Posterior vena cava (tissue), 2 donors: ENCODE measurements at regions not wholly inside any gene's neighbourhood (a gene's known extent, or its start where the extent isn't known, plus 50 kb on each side); places are given as distances from the start of the nearest gene placed in this dataset.
"Not testable (repeated sequence)": the region's sequence is repeated elsewhere in the genome, so short reads cannot be mapped to it uniquely, and the experiment has no call there.

ENCODE experiments used
- DNase-seq: peaks from one replicate; pipeline ENCODE4 v3.0.0-alpha.2; 2020; ENCODE audit warnings: low spot score
- intact Hi-C, 2 donors: fragments of 100-400 bp; cut with DNase I; formaldehyde crosslinking; loops; one replicate each; pipeline versions ENCODE4 v1.14.1 to v1.14.2; 2022 to 2023
- donor health status: DM: yes; HTN: yes; CAD: no.
- donor health status: DM: yes; HTN: yes; CAD: no.

DNA sequence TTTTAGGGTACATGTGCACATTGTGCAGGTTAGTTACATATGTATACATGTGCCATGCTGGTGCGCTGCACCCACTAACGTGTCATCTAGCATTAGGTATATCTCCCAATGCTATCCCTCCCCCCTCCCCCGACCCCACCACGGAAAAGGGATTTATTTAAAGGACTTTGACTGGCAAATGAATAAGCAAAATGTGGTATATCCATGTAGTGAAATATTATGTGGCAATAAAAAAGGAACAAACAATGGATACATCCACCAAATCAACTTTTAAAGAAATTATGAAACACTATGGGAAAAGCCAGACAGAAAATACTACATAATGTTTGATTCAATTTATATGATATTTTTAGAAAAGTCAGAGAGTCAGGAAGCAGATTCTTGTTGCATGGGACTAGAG is 156.5 kb downstream of the TTC8 start:
- intact Hi-C loops, DNase-seq: not testable (repeated sequence)

DNA sequence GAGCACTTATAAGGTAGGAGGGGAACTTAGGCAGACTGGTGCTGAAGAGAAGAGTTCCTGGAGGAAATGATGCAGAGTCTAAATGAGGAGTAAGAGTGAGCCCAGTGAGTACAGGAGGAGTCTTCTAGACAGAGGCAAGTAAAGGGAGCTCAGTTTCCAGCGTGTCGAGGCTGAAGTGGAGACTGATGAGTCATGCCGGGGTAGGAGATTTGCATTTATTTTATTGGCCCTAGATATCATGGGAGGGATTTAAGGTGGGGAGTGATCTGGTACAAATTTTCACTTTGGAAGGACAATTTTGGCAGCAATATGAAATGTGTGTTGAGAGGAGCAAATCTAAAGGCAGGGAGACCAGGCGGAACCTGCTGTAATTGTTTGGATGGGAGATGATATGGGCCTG is 157.5 kb downstream of the TTC8 start:
- no peak for DNase-seq
- intact Hi-C loops, result no loop called here

- intact Hi-C loops, result no loop called here
- no peak for DNase-seq
These were observed 159.3 kb downstream of the TTC8 start for GRCh38 chr14:88983755-88984154.

- intact Hi-C loops, result no loop called here
These were observed 161.2 kb downstream of the TTC8 start for GRCh38 chr14:88985654-88986053.

DNA sequence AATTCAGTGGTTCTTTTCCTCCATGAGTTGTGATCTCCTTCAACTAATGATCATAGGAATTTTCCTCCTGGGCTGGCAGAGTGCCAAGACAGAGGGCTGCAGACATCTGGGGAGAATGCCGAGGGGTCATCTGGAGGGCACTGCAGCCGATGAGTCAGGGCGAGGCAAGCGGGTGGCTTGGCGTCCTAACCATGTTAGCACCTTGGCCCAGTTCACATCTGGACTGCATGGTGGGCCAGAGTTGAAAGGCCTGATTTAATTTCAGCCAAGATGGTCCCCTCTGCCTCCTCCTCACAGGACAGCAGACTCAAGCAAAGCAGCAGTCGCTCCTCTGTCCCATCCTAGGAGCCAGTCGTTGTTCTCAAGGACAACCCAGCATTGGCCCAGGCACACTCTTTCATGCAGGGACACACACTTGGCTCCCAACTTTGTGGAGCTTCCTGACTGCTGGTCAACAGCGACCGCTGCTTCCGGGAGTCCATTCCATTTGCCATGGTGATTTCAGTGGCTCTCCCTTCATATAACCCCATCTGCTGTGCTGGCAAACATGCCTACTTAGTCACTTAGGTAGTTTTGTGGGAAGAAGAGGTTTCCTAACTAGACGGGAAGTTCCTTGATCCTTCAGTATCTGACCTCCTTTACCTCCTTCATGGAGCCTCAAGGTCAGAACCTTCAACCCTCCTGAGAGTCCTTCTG is 161.8 kb downstream of the TTC8 start:
- DNase-seq, result no peak
- intact Hi-C loops, result no loop called here

More at GRCh38 chr14:88985654-88986053, 161.2 kb downstream of the TTC8 start:
- no peak for DNase-seq

DNA sequence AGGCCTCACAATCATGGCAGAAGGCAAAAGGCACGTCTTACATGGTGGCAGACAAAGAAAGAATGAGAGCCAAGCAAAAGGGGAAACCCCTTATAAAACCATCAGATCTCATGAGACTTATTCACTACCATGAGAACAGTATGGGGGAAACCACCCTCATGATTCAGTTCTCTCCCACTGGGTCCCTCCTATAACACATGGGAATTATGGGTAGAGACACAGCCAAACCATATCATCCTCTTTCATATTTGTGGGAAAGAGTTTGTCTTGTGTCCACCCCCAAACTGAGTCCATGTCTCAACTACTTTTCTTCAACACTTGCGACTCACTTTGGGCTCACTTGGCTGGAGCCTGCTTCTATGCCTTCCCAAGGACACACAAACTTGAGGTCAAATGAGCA is 162.5 kb downstream of the TTC8 start:
- DNase-seq, intact Hi-C loops: not testable (repeated sequence)

GRCh38 chr14:88987516-88987915 is 163.1 kb downstream of the TTC8 start:
- intact Hi-C loops, result no loop called here
- no peak for DNase-seq

GRCh38 chr14:88989911-88990310 is 165.5 kb downstream of the TTC8 start:
- intact Hi-C loops, result no loop called here
- DNase-seq, result no peak

DNA sequence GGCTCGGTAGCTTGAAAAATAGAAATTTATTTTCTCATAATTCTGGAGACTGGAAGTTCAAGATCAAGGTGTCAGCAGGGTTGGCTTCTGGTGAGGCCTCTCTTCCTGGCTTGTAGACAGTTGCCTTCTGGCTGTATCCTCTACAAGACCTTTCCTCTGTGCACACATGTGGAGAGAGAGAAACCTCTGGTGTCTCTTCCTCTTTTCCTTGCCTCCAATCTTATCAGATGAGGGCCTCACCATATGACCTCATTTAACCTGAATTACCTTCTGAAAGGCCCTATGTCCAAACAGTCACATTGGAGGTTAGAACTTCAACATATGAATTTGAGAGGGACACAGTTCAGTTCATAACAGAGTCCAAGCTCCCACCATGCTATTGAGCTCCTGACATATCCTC is 166.4 kb downstream of the TTC8 start:
- intact Hi-C loops, result no loop called here
- no peak for DNase-seq

DNA sequence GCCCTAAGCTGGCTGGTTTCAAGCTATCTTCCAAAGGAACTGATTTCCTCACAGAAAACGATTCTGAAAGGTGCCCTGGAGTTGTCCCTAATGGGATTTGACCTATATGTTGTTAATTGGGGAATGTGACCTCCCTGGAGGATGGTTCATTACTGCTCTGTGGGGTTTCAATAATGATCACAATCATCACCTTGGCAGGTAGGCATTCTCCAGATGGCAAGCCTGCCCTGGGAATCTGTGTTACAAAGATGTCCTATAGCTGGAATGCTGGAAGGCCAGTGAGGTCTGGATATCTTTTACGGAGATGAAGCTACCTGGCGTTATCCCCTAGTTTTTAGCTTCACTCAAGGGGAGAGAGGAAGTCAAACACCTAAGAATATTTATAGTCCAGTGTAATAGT is 167.6 kb downstream of the TTC8 start:
- intact Hi-C loops, result no loop called here
- DNase-seq, result no peak

DNA sequence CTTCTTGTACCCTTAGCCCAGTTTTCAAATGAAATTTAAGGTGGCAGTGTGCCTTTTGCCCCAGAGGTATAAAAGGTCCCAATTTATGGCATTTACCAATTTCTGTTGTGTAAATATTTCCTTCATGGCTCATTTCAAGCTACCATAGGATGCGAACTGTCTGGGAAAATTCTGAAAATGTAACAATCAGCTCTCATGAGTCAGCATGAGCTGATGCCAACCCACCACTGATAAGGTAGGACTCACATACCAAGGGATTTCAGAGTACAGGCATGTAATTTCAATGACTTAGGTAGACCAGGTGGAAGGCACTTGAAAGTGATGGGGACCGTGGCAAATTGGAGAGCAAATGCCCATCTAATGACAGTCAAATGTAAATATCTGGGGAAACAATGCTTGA is 169.5 kb downstream of the TTC8 start:
- intact Hi-C loops, result no loop called here
- DNase-seq, result no peak

- DNase-seq, result no peak
- intact Hi-C loops, result no loop called here
These were observed 171.2 kb downstream of the TTC8 start for GRCh38 chr14:88995437-88996198.

GRCh38 chr14:88998027-88998426 is 173.6 kb downstream of the TTC8 start:
- no peak for DNase-seq
- intact Hi-C loops, result no loop called here

GRCh38 chr14:88999137-88999536 is 174.7 kb downstream of the TTC8 start:
- no peak for DNase-seq
- intact Hi-C loops, result no loop called here

DNA sequence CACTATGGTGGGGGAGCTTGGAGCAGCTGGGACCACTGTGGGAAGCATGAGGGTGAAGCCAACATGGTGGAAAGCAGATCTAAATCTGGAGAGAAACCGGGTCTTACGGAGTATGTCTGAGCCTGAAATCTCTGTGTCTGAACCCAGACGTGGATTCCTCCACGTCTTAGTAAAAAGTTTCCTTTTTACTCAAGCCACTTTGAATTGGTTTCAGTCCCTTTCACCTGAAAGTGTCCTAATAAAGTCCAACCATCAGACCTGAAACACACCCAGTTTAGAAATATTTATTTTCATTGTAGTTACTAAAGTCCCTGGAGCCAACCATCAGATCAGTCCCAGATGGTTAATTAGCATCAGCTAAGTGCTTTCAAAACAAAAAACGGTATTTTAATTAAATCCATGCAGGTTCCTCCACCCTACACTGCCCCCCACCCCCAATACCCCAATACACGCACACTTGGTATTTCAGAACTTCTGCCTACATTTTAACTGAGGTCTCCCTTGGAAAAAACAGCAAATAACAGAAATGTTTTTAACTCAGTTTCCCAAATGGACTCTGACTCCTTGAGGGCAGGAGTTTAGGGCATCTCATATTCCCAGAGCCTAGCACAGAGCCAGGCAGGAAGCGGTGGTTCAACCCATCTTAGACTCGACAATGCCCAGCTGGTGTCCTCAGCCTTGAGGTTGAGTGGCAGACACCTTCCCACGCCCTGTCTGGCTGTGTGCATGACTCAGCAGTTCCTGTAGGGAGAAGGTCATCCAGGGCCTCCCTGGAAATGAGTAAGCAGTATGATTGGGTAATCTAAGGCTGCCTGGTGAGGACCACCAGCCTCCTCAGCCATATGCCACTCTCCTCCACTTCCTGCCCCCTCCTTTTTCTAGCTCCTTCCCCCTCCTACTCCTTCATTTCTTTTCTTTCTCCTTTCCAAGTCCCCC is 175.8 kb downstream of the TTC8 start:
- DNase-seq, result peak; percentile 82

GRCh38 chr14:89004166-89004565 is 179.7 kb downstream of the TTC8 start:
- DNase-seq, result no peak
- intact Hi-C loops, result no loop called here

More for the DNA sequence above, 175.8 kb downstream of the TTC8 start:
- intact Hi-C loops, result no loop called here

DNA sequence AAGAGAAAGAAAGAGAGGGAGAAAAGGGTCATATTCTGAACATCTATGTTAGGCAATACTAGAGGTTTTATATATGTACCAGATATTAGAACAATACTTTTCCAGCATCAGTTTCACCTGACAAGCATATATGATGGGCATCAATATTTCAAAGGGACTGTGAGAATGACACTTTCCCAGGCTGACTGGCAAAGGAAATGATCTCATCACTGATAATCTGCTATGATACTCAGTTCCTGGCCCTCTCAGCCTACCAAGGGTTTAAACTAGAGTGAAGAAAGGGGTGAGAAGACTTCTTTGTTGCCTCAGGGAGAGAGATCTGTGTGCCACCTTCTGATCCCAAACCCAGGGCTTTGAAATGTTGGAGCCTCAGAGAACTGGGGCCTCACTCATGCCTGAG is 183.5 kb downstream of the TTC8 start:
- intact Hi-C loops, result no loop called here
- DNase-seq, result no peak

GRCh38 chr14:89011355-89012281 is 187.2 kb downstream of the TTC8 start:
- intact Hi-C loops, result no loop called here
- no peak for DNase-seq
